H1 (cell line): ENCODE measurements at regions not wholly inside any gene's neighbourhood (a gene's known extent, or its start where the extent isn't known, plus 50 kb on each side); places are given as distances from the start of the nearest gene placed in this dataset.

Experiments
- CTCF ChIA-PET: fragments of 300-600 bp; sonication (Branson Sonifier 250); formaldehyde crosslinking; loops from one replicate; lab custom pipeline; 2021; ENCODE audit not compliant: partially characterized antibody; lab: Charles Lee
- POLR2A ChIA-PET: fragments of 300-600 bp; sonication (Branson Sonifier 250); formaldehyde crosslinking; loops from one replicate; lab custom pipeline; 2021; ENCODE audit warnings: inconsistent platforms; ENCODE audit not compliant: partially characterized antibody; lab: Charles Lee
- DNase-seq, 2 experiments: peaks; one replicate each; pipeline versions ENCODE4 v3.0.0 to v3.0.0-alpha.2; 2010 to 2022; ENCODE audit warnings: low spot score in 2 of 2, low read depth in 1 of 2, mixed read lengths in 1 of 2
- FAIRE-seq: peaks from 2 replicates; lab custom pipeline; 2011; peaks lifted over from hg19 to GRCh38; lab: Jason Lieb, UNC
- H2AFZ ChIP-seq: 2 replicates; pipeline ENCODE4 v1.8.1; 2012; ENCODE audit warnings: low read length, inconsistent platforms
- H2AK5ac ChIP-seq: 2 replicates; pipeline ENCODE4 v1.6.1; 2013; ENCODE audit warnings: low read depth, low read length
- H2BK120ac ChIP-seq: replicated peaks from 2 replicates; pipeline ENCODE3; 2013; ENCODE audit warnings: low read depth, low read length, inconsistent platforms
- H2BK12ac ChIP-seq: 2 replicates; pipeline ENCODE4 v1.6.1; 2013; ENCODE audit warnings: low read depth, low read length
- H2BK15ac ChIP-seq: 2 replicates; pipeline ENCODE4 v1.6.1; 2013; ENCODE audit warnings: low read length
- H2BK20ac ChIP-seq: 2 replicates; pipeline ENCODE4 v1.6.1; 2013; ENCODE audit warnings: low read length
- H2BK5ac ChIP-seq: 2 replicates; pipeline ENCODE4 v1.6.1; 2013; ENCODE audit warnings: low read depth, low read length
- H3K14ac ChIP-seq: 2 replicates; pipeline ENCODE4 v1.6.1; 2013; ENCODE audit warnings: inconsistent platforms; ENCODE audit not compliant: insufficient read length
- H3K18ac ChIP-seq: 2 replicates; pipeline ENCODE4 v1.6.1; 2013; ENCODE audit warnings: low read length; ENCODE audit errors: extremely low read depth
- H3K23ac ChIP-seq: 2 replicates; pipeline ENCODE4 v1.6.1; 2013; ENCODE audit warnings: inconsistent platforms; ENCODE audit not compliant: insufficient read length
- H3K23me2 ChIP-seq: 2 replicates; pipeline ENCODE4 v1.6.1; 2013; ENCODE audit warnings: low read depth, low read length
- H3K27ac ChIP-seq: 2 replicates; pipeline ENCODE4 v1.6.1; 2011; ENCODE audit warnings: low read depth, low read length, inconsistent platforms
- H3K27me3 ChIP-seq, 4 experiments: replicated peaks in 1 of 4; 1 replicate in 1 of 4; 2 replicates in 3 of 4; pipeline versions ENCODE4 v1.6.1 to v1.8.1; 2011 to 2013; ENCODE audit warnings: low read length in 3 of 4, mild to moderate bottlenecking in 3 of 4, inconsistent platforms in 2 of 4, mixed read lengths in 2 of 4, moderate library complexity in 1 of 4; ENCODE audit not compliant: control insufficient read depth in 3 of 4, insufficient read depth in 3 of 4; ENCODE audit errors: extremely low read depth in 1 of 4
- H3K36me3 ChIP-seq, 4 experiments: 2 replicates each; pipeline versions ENCODE4 v1.6.1 to v1.8.1; 2011 to 2013; ENCODE audit warnings: mild to moderate bottlenecking in 4 of 4, low read length in 3 of 4, moderate library complexity in 2 of 4, control low read depth in 1 of 4, inconsistent platforms in 1 of 4; ENCODE audit not compliant: insufficient read depth in 4 of 4, control insufficient read depth in 2 of 4
- H3K4ac ChIP-seq: replicated peaks from 2 replicates; pipeline ENCODE3; 2013; ENCODE audit warnings: low read length, low read depth, mixed read lengths, inconsistent platforms; ENCODE audit not compliant: insufficient read length
- H3K4me1 ChIP-seq, 4 experiments: replicated peaks in 1 of 4; 1 replicate in 1 of 4; 2 replicates in 3 of 4; pipeline versions ENCODE4 v1.6.1 to v1.8.1; 2011 to 2013; ENCODE audit warnings: low read length in 3 of 4, inconsistent platforms in 2 of 4, mixed read lengths in 1 of 4; ENCODE audit not compliant: insufficient read depth in 4 of 4, control insufficient read depth in 3 of 4
- H3K4me2 ChIP-seq, 2 experiments: 2 replicates each; pipeline versions ENCODE4 v1.6.1 to v1.8.1; 2011 to 2013; ENCODE audit warnings: low read depth in 2 of 2, low read length in 2 of 2, control low read depth in 1 of 2, inconsistent platforms in 1 of 2, mild to moderate bottlenecking in 1 of 2; ENCODE audit not compliant: insufficient read depth in 1 of 2
- H3K4me3 ChIP-seq, 4 experiments: fragments of 200-600, 300-600 bp in 1 of 4; sonication (generic), shearing (Covaris generic), sonication (Bioruptor Twin) in 1 of 4; 2 replicates each; pipeline versions ENCODE4 v1.5.1 to v1.8.1; 2011 to 2016; ENCODE audit warnings: low read length in 4 of 4, low read depth in 3 of 4, control low read depth in 2 of 4, inconsistent platforms in 2 of 4, mild to moderate bottlenecking in 2 of 4, mixed read lengths in 1 of 4, moderate library complexity in 1 of 4; ENCODE audit not compliant: insufficient read depth in 2 of 4; ENCODE audit errors: extremely low read depth in 1 of 4
- H3K56ac ChIP-seq: replicated peaks from 2 replicates; pipeline ENCODE3; 2013; ENCODE audit warnings: low read depth, mild to moderate bottlenecking, mixed read lengths, low read length, inconsistent platforms; ENCODE audit not compliant: insufficient read length
- H3K79me1 ChIP-seq: 2 replicates; pipeline ENCODE4 v1.6.1; 2013; ENCODE audit warnings: low read depth, low read length, control low read depth
- H3K79me2 ChIP-seq, 2 experiments: 2 replicates each; pipeline versions ENCODE4 v1.6.1 to v1.8.1; 2012 to 2013; ENCODE audit warnings: low read length in 2 of 2, mild to moderate bottlenecking in 2 of 2, inconsistent platforms in 1 of 2; ENCODE audit not compliant: insufficient read depth in 2 of 2, control insufficient read depth in 1 of 2
- H3K9ac ChIP-seq, 4 experiments: replicated peaks in 1 of 4; 1 replicate in 1 of 4; 2 replicates in 3 of 4; pipeline versions ENCODE4 v1.6.1 to v1.8.1; 2011 to 2013; ENCODE audit warnings: low read depth in 3 of 4, low read length in 3 of 4, control low read depth in 2 of 4, mild to moderate bottlenecking in 2 of 4, moderate library complexity in 2 of 4, inconsistent platforms in 1 of 4; ENCODE audit errors: extremely low read depth in 1 of 4
- H3K9me3 ChIP-seq, 2 experiments: 2 replicates each; pipeline versions ENCODE4 v1.6.1 to v1.8.1; 2012 to 2013; ENCODE audit warnings: mild to moderate bottlenecking in 2 of 2, moderate library complexity in 2 of 2, control low read depth in 1 of 2, inconsistent platforms in 1 of 2, low read depth in 1 of 2, low read length in 1 of 2, mixed read lengths in 1 of 2; ENCODE audit not compliant: insufficient read depth in 2 of 2
- H4K20me1 ChIP-seq, 2 experiments: replicated peaks in 1 of 2; 2 replicates each; pipeline versions ENCODE3 to v1.8.1; 2011 to 2013; ENCODE audit warnings: inconsistent platforms in 2 of 2, low read length in 2 of 2, mild to moderate bottlenecking in 1 of 2; ENCODE audit not compliant: insufficient read depth in 2 of 2, control insufficient read depth in 1 of 2
- H4K5ac ChIP-seq: 2 replicates; pipeline ENCODE4 v1.6.1; 2013; ENCODE audit warnings: low read length, low read depth, mixed read lengths, inconsistent platforms; ENCODE audit not compliant: insufficient read length
- H4K8ac ChIP-seq: 2 replicates; pipeline ENCODE4 v1.8.0; 2013; ENCODE audit warnings: mild to moderate bottlenecking, moderate library complexity, low read length, inconsistent platforms; ENCODE audit not compliant: insufficient read depth; ENCODE audit errors: extremely low read depth
- H4K91ac ChIP-seq: replicated peaks from 2 replicates; pipeline ENCODE3; 2013; ENCODE audit warnings: low read length, mixed read lengths, inconsistent platforms; ENCODE audit not compliant: insufficient read length
- CHD1 ChIP-seq: IDR thresholded peaks from 2 replicates; pipeline ENCODE4 v1.6.1; 2012; ENCODE audit warnings: low read depth, low read length, improper control_type of control experiment
- CTBP2 ChIP-seq: IDR thresholded peaks from 2 replicates; pipeline ENCODE4 v1.7.0; 2011; ENCODE audit warnings: borderline replicate concordance, mild to moderate bottlenecking, moderate library complexity, mixed read lengths, low read length; ENCODE audit not compliant: insufficient read depth, insufficient read length
- JUN ChIP-seq: IDR thresholded peaks from 2 replicates; pipeline ENCODE4 v1.6.1; 2011; ENCODE audit warnings: low read depth, mild to moderate bottlenecking, improper control_type of control experiment, low read length
- POLR2A ChIP-seq, 2 experiments: IDR thresholded peaks; 1 replicate in 1 of 2; 2 replicates in 1 of 2; pipeline ENCODE4 v1.6.1; 2011; ENCODE audit warnings: low read depth in 2 of 2, low read length in 2 of 2, mild to moderate bottlenecking in 2 of 2; ENCODE audit errors: control extremely low read depth in 1 of 2
- RNF2 ChIP-seq: fragments of 200-900, 300-1000 bp; sonication (generic); IDR thresholded peaks from 2 replicates; pipeline ENCODE4 v1.7.1; 2016; ENCODE audit warnings: borderline replicate concordance, low read depth, mild to moderate bottlenecking, antibody characterized with exemption, low read length; ENCODE audit not compliant: poor library complexity, severe bottlenecking; ENCODE audit errors: missing control alignments
- SIRT6 ChIP-seq: IDR thresholded peaks from one replicate; pipeline ENCODE4 v1.7.1; 2012; ENCODE audit warnings: low read length, inconsistent platforms
- TAF1 ChIP-seq: IDR thresholded peaks from 2 replicates; pipeline ENCODE4 v1.6.1; 2011; ENCODE audit warnings: mild to moderate bottlenecking, low read depth, low read length
- USF2 ChIP-seq: IDR thresholded peaks from 2 replicates; pipeline ENCODE4 v1.6.1; 2011; ENCODE audit warnings: low read length, improper control_type of control experiment
- ZNF274 ChIP-seq: IDR thresholded peaks from 2 replicates; pipeline ENCODE4 v1.7.0; 2012; ENCODE audit warnings: low read length, borderline replicate concordance; ENCODE audit errors: extremely low read depth
- WGBS, 2 experiments: shearing (Covaris generic) in 1 of 2; methylation state at CpG; one replicate each; pipeline versions ENCODE4 v1.1.6 to v1.1.7; 2013 to 2015; ENCODE audit warnings: low lambda C conversion rate in 2 of 2, mixed read lengths in 2 of 2, inconsistent platforms in 1 of 2, low coverage in 1 of 2, missing lambda C conversion rate in 1 of 2; ENCODE audit not compliant: insufficient replicate concordance in 2 of 2, insufficient coverage in 1 of 2, insufficient read length in 1 of 2; ENCODE audit errors: extremely low coverage in 1 of 2, missing lambda C conversion rate in 1 of 2; 5-methylcytosine and 5-hydroxymethylcytosine counted together

GRCh38 chr2:143824791-143825190 lies 695.1 kb downstream of the ZEB2 start:
- H3K4me1 ChIP-seq, result peaks cover 0 to 2% (median 0%) of the 10 kb centered on the region in 4 experiments; a peak in 1 of 7 replicates
- no peaks in the 10 kb centered on the region for H3K79me1 ChIP-seq
- H4K8ac ChIP-seq, result no peak overlapping the region
- no peaks in the 10 kb centered on the region for H3K23me2 ChIP-seq
- H4K5ac ChIP-seq, result no peak overlapping the region
- no peak overlapping the region for H2AK5ac ChIP-seq
- peak overlapping the region; percentile 36; the same call in 1 of the 2 replicates for H3K18ac ChIP-seq
- no peaks in the 10 kb centered on the region for H4K20me1 ChIP-seq
- H2BK15ac ChIP-seq, result no peak overlapping the region
- no peak overlapping the region for H2BK120ac ChIP-seq
- no peak overlapping the region for H3K23ac ChIP-seq
- no peak overlapping the region for H3K4me3 ChIP-seq
- H3K14ac ChIP-seq, result no peak overlapping the region
- H3K9me3 ChIP-seq, result no peaks in the 10 kb centered on the region
- POLR2A ChIA-PET, result no interaction called here
- H3K9ac ChIP-seq, result no peak overlapping the region
- no peak overlapping the region for H2BK5ac ChIP-seq
- no peak overlapping the region for H3K4ac ChIP-seq
- FAIRE-seq (no peak), DNase-seq (no peak)
- CTCF ChIA-PET, result no interaction called here
- no peaks in the 10 kb centered on the region for H3K27me3 ChIP-seq
- H2AFZ ChIP-seq, result no peak overlapping the region
- no peaks in the 10 kb centered on the region for H3K79me2 ChIP-seq
- no peak for TF ChIP-seq CHD1
- TF ChIP-seq RNF2, result no peak
- no peak for TF ChIP-seq POLR2A (IDR thresholded peaks at IDR 0.05; ENCODE audit: control extremely low read depth in 1 of 2, low read depth in 2 of 2, low read length in 2 of 2)
- no peak for TF ChIP-seq CTBP2
- TF ChIP-seq ZNF274, result no peak
- TF ChIP-seq SIRT6, result no peak
- no peak for TF ChIP-seq TAF1
- no peak for TF ChIP-seq JUN
- TF ChIP-seq USF2, result no peak
- H3K36me3 ChIP-seq, result no peaks in the 10 kb centered on the region
- H2BK20ac ChIP-seq, result no peak overlapping the region
- H3K56ac ChIP-seq, result no peak overlapping the region
- H4K91ac ChIP-seq, result peak overlapping the region; percentile 23
- WGBS, 2 experiments, result 84% methylated on average over 3 of the region's 3 CpGs; no CpG with 5 or more reads in 1 of the 2 experiments
- H3K27ac ChIP-seq, result no peak overlapping the region
- H2BK12ac ChIP-seq, result no peak overlapping the region
- no peak overlapping the region for H3K4me2 ChIP-seq
